ENCODE measurements at regions not wholly inside any gene's neighbourhood (a gene's known extent, or its start where the extent isn't known, plus 50 kb on each side); places are given as distances from the start of the nearest gene placed in this dataset.
"Not testable (repeated sequence)": the region's sequence is repeated elsewhere in the genome, so short reads cannot be mapped to it uniquely, and the experiment has no call there.

DNA sequence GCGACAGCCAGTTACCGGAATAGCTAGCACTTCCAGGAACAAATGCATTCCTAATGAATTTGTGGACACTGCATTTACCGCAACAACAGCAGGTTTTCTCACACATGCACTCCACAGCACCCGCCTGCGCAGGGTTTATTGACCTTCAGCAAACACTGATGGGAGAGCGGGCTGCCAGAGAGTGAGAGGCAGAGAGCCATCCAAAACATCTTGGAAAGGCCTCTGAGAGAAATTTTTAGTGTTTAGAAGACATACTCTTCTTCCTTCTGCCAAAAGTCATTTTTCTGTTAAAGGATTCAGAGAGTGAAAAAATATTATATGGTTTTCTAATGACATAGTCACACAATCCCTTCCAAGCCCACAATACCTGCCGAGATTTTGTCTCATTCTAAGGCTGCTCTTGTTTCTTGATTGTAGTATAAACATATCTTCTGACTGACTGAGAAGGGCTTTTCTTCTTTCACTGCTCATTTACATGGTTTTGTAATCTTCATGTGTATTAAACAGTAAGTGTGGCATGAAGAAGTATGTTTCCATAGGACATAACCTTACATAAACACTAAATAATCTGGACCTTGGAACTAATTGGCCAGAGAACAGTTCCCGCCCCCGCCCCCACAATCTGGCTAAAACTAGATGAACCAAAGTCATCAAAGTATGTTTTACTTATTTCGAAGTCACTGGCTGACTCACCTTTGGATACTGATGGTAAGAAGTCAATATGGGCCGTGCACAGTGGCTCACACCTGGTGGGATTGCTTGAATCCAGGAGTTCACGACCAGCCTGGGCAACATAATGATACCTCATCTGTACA is 432.5 kb upstream of the MEF2C start:
- no peak for DNase-seq

DNA sequence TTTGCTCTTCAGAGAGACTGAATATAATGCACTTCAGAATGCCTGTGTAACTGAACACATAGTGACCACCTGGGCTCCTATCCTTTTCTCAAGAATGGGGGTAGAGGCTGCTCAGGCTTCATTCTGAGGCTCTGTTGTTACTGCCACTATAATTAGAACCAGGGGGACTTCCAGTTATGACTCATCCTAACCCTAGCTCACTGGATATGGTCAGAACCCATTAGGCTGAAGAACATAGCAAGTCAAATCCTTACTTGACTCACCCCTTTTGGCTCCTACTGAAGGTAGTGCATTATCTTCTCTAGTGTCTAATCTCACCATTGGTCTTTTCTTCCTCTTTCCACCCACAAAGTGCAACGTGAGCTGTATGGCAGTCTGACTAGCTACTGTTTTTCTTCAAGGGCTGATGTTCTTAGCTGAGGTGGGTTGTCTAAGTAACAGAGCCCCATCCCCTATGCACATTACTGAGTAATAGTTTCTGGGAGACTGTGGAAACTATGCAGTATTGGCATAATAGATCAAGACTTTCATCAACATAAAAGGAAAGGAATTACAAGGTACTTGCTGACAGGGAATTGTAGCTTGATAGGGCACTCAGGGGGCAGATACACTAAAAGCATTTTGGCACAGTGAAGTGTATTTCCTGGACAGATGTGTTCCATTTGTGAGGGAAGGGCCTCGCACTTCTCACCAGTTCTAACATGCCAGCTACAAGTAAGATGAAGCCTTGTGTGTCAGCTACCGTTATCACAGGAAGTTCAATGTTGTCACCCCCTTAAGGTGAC is 431.0 kb upstream of the MEF2C start:
- DNase-seq = no peak

- no peak for DNase-seq
These were observed 430.1 kb upstream of the MEF2C start for GRCh38 chr5:89313044-89313443.

DNA sequence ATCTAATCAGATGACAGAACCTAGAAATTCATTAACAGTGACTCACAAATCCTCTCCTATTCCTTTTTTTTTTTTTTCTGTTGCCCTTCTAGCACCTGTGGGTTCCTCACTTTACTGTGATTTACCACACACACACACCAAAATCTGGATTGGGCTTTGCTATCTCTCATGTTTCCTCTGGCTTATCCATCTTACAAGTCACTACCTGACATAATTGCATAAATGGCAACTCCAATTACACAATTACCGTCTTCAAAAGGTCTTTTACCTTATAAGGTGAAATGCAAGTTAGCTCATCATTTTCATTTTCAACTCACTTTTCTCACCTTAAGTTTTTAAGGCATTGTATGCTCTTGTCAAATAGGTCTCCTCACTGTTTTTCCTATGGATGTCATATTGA is 426.3 kb upstream of the MEF2C start:
- DNase-seq = no peak

GRCh38 chr5:89308606-89309040 is 425.6 kb upstream of the MEF2C start:
- no peak for DNase-seq

DNA sequence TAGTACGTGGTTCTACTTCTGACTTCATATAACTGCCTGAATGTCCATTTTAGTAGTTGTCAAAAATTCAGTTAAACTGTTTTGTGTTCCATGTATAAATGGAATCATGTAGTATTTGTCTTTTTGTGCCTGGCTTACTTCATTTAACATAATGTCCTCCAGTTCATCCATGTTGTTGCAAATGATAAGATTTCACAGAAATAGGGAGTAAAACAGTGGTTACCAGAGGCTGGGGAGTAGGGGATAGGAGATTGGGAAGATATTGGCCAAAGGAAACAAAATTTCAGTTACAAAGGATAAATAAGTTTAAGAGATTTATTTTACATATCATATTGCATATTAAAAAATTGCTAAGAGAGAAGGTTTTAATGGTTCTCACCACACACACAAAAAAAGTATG is 425.0 kb upstream of the MEF2C start:
- DNase-seq = no peak

DNA sequence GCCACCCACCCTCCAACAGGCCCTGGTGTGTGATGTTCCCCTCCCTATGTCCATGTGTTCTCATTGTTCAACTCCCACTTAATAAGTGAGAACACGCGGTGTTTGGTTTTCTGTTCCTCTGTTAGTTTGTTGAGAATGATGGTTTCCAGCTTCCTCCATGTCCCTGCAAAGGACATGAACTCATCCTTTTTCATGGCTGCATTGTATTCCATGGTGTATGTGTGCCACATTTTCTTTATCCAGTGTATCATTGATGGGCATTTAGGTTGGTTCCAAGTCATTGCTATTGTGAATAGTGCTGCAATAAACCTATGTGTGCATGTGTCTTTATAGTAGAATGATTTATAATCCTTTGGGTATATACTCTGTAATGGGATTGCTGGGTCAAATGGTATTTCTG is 424.2 kb upstream of the MEF2C start:
- DNase-seq = not testable (repeated sequence)

DNA sequence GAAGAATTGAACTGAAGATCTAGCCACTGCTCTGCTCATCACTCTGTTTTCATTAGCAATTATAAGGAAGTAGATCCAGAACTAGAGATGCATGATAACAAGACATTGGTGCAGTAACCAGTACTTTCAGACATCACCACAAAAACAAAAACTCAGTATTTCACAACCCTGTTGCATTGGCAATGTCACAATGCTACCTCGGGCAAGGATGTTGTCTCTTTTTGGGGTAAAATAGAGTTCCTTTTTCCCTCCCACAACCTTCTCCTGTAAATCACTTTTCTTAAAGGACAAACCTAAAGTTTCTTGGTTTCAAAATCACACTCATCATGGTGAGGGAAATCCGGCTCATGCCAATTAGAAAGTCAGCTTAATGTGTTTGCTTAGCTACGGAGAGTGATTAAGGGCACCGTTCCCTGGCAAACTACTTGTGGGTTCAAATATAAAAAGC is 420.1 kb upstream of the MEF2C start:
- DNase-seq = no peak

DNA sequence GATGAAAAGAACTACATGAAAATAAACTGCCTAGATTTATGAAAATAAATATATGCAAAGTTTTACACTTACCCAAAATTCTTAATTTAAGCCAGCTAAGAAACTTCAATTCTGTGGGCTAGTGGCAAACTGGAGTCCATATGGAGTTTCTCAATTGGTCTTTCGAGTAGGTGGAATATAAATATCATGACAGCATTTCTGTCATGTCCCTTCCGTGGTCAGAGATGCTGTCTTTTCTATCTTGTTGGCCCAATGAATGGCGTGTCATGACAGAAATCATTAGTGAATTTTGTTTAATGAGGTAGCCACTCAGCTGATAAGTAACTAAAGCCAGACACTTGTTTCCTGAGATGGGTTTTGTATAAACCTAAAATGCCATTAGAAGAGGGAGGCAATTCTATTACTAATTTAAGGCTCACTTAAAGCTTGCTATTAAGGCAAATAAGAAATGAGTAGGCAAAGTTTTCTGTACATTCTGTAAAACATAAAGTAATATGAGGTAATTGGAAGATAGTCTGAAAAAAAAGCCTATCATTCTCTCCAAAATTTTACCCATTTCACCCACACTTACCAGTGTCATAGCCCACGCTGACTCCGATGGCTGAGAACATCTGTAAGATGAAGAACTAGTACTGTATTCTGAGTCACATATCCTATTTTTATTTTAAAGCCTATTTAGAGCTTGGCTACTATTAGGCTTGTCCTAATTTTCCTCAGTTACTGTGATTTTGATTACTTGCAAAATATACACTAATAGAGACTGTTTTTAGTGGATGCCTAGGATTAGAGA is 419.3 kb upstream of the MEF2C start:
- DNase-seq = no peak

DNA sequence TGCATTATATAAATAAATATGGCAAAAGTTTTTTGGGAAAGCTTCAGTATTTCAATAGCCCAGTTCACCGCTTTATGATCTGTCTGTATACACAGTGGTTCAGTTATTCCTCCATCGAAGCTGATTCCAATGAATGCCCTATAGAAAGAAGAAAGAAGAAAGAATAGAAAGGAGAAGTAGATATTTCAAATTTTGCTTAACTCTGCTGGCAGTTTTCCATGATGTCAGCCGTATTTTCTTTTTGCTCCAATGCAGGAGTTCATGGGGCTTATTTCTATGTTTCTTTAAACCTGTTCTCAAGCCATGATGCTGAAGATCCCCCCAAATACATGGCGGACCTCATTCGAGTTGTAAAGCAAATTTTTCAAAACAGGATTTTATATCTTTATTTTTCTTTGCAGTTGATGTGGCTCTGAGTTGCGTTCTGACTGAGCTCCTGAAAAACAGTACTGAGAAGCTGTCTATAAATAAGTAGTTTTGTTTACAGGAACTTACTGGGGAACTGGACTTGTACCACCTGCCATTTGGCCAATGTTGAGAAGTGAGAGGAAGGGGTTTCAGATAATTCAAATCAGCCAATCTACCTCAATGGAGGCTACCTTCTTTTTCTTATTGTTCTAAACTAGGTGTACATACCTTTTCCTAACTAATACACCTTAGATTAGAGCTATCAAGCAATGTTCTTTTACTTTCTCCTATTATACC is 418.5 kb upstream of the MEF2C start:
- no peak for DNase-seq

DNA sequence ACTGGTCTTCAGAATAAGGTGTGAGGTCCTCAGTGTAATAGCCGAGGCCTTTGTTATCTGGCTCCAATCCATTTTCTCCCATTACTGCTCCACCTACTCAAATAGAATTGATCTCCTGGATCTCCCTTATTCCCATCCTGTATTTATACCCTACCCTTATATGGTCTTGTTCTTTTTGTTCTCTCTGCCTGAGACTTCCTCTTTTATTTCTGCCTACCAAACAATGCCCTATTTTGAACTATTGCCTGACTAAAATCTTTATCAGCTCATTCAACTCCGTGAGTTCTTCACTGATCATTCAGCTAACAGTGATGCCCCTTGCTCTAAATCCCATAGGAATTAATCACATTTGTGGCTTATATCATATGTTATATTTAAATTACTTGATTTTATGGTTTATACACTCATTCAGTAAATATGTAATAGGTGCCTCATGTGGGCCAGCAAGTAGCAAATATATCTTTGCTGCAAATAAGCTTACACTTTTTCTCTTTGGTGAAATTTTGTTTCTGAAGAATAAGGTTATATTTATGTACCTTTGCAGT is 417.5 kb upstream of the MEF2C start:
- DNase-seq = no peak

GRCh38 chr5:89299998-89300397 is 417.0 kb upstream of the MEF2C start:
- no peak for DNase-seq

- DNase-seq = no peak
These were observed 414.1 kb upstream of the MEF2C start for GRCh38 chr5:89297066-89297465.

- DNase-seq = no peak
These were observed 410.8 kb upstream of the MEF2C start for GRCh38 chr5:89293810-89294209.

DNA sequence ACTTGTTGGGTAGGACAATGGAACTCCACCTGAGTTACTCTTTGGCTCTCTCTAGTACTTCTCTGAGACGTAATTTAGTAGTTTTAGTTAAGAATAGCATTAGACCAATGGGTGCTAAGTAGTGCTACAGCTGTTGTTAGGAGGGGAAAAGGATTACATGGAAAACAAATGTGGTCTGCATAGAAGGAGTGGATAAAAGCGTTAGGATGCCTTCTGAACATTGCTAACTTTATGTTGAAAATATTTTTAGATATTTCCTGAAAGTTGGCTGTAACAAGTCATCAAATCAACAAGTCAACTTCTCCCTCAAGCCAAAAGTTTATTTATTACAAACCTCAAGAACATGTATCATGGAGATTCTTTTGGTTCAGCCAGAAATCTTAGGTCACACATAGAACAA is 409.5 kb upstream of the MEF2C start:
- DNase-seq = no peak

DNA sequence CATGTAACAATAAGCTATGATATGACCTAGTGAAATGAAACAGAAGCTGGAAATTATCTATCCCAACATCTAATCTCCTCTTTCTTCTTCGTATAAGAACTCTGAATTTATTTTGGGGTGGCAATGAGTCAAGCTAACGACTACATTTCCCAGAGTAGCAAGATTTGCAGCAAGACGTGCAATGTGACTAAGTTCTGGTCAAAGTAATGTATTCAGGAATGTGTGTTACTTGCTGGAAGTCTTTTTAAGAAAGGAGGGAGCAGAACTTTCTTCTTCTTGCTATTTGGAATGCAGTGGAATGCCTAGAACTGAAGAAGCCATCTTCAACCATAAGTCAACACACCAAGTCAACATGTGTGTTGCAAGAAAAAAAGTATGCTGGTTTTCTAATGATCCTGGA is 406.6 kb upstream of the MEF2C start:
- no peak for DNase-seq

DNA sequence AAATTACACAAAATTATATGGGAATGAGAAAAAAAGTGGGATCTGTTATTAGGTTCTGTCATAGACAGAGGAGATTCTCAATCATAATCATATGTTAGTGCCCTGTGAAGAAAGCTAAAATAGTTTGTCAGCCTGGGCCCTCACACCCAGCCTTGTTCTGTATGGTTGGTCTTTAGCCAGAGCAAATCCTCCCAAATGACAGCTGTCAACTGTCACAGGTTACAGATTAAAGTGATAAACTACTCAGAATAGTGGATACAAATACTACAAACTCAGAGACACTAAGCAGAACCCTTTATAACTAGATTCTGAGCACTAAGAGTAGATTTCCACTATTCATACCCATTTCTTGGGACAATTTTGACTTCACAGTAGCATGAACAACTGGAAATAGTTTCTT is 405.0 kb upstream of the MEF2C start:
- DNase-seq = no peak

DNA sequence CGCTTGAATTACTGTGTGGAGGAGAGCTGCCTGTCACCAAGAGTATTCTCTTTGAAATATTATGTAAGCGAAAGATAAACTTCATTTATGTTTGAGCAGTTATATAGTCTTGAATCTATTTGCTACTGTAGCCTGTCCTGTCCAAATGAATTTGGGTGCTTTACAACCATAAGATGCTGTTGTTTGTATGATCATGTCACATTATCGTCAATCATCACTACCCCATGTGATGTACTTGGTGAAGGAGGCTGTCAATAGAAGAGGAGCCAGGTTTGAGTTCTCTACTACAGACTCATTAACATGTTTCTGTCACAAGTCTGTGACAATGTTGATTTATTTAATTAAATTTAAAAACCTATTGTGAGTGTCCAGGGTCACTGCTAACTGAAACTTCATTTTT is 403.3 kb upstream of the MEF2C start:
- DNase-seq = no peak

GRCh38 chr5:89283728-89284493 is 400.9 kb upstream of the MEF2C start:
- no peak for DNase-seq

- no peak for DNase-seq
These were observed 399.8 kb upstream of the MEF2C start for GRCh38 chr5:89282554-89283510.

Measured in central memory CD4-positive, alpha-beta T cell (primary cell).